ENCODE measurements at regions not wholly inside any gene's neighbourhood (a gene's known extent, or its start where the extent isn't known, plus 50 kb on each side); places are given as distances from the start of the nearest gene placed in this dataset.

GRCh38 chr4:13762130-13762529, 134.6 kb upstream of the BOD1L1 start:
- no peak overlapping the region for H3K4me3 ChIP-seq
- H3K27me3 ChIP-seq (ENCODE audit: low read depth): no peaks in the 10 kb centered on the region
- no peak overlapping the region for H3K27ac ChIP-seq
- no peaks in the 10 kb centered on the region for H3K4me1 ChIP-seq
- no peak for TF ChIP-seq CTCF (IDR thresholded peaks at IDR 0.05)
- DNase-seq (no peak), ATAC-seq (no peak)
- H3K36me3 ChIP-seq: no peaks in the 10 kb centered on the region
- peaks cover 3% of the 10 kb centered on the region for H3K9me3 ChIP-seq
- intact Hi-C loops (cut with DNase I): no loop called here

- no peak for TF ChIP-seq CTCF (IDR thresholded peaks at IDR 0.05)
- intact Hi-C loops (cut with DNase I): no loop called here
- no peaks in the 10 kb centered on the region for H3K36me3 ChIP-seq
- H3K9me3 ChIP-seq: no peaks in the 10 kb centered on the region
- H3K4me3 ChIP-seq: no peak overlapping the region
- DNase-seq (no peak), ATAC-seq (no peak)
- H3K27me3 ChIP-seq (ENCODE audit: low read depth): no peaks in the 10 kb centered on the region
- no peak overlapping the region for H3K27ac ChIP-seq
- no peaks in the 10 kb centered on the region for H3K4me1 ChIP-seq
These were observed 136.2 kb upstream of the BOD1L1 start for GRCh38 chr4:13763707-13764106.

GRCh38 chr4:13765539-13765938, 138.0 kb upstream of the BOD1L1 start:
- no peaks in the 10 kb centered on the region for H3K9me3 ChIP-seq
- no peak overlapping the region for H3K27ac ChIP-seq
- no peaks in the 10 kb centered on the region for H3K4me1 ChIP-seq
- no peaks in the 10 kb centered on the region for H3K27me3 ChIP-seq (ENCODE audit: low read depth)
- no peak overlapping the region for H3K4me3 ChIP-seq
- intact Hi-C loops (cut with DNase I): no loop called here
- DNase-seq (no peak), ATAC-seq (no peak)
- TF ChIP-seq CTCF (IDR thresholded peaks at IDR 0.05): no peak
- H3K36me3 ChIP-seq: no peaks in the 10 kb centered on the region

GRCh38 chr4:13766761-13767540, 139.4 kb upstream of the BOD1L1 start:
- DNase-seq (no peak), ATAC-seq (no peak)
- no peaks in the 10 kb centered on the region for H3K27me3 ChIP-seq (ENCODE audit: low read depth)
- H3K27ac ChIP-seq: no peak overlapping the region
- H3K4me3 ChIP-seq: no peak overlapping the region
- no peaks in the 10 kb centered on the region for H3K9me3 ChIP-seq
- no peak for TF ChIP-seq CTCF (IDR thresholded peaks at IDR 0.05)
- no peaks in the 10 kb centered on the region for H3K36me3 ChIP-seq
- intact Hi-C loops (cut with DNase I): no loop called here
- no peaks in the 10 kb centered on the region for H3K4me1 ChIP-seq

GRCh38 chr4:13777341-13777740, 149.8 kb upstream of the BOD1L1 start:
- intact Hi-C loops (cut with DNase I): no loop called here
- DNase-seq (no peak), ATAC-seq (no peak)

More at GRCh38 chr4:13777341-13777740, 149.8 kb upstream of the BOD1L1 start:
- H3K36me3 ChIP-seq: no peaks in the 10 kb centered on the region
- no peaks in the 10 kb centered on the region for H3K4me1 ChIP-seq
- H3K9me3 ChIP-seq: no peaks in the 10 kb centered on the region
- H3K4me3 ChIP-seq: no peak overlapping the region
- no peaks in the 10 kb centered on the region for H3K27me3 ChIP-seq (ENCODE audit: low read depth)
- TF ChIP-seq CTCF (IDR thresholded peaks at IDR 0.05): no peak
- H3K27ac ChIP-seq: no peak overlapping the region

All from lower lobe of right lung (tissue), 2 donors.